22Rv1 (cell line): ENCODE measurements at regions not wholly inside any gene's neighbourhood (a gene's known extent, or its start where the extent isn't known, plus 50 kb on each side); places are given as distances from the start of the nearest gene placed in this dataset.

Source experiments
- H3K27ac ChIP-seq: fragments of 450-650 bp; 2 replicates; pipeline ENCODE4 v1.5.1; 2017
- CTCF ChIP-seq: fragments of 450-650 bp; IDR thresholded peaks from 2 replicates; pipeline ENCODE4 v1.5.1; 2017; ENCODE audit warnings: mild to moderate bottlenecking
- ZFX ChIP-seq: fragments of 450-650 bp; IDR thresholded peaks from 2 replicates; pipeline ENCODE4 v1.6.1; 2017; ENCODE audit warnings: antibody characterized with exemption, borderline replicate concordance

- TF ChIP-seq ZFX (no peak), CTCF (no peak)
- H3K27ac ChIP-seq: no peak overlapping the region
These were observed 178.7 kb downstream of the CEMIP2 start for GRCh38 chr9:71589612-71590011.

GRCh38 chr9:71587576-71588362 lies 180.5 kb downstream of the CEMIP2 start:
- H3K27ac ChIP-seq: no peak overlapping the region
- TF ChIP-seq CTCF (no peak), ZFX (no peak)

GRCh38 chr9:71583792-71584191 lies 184.5 kb downstream of the CEMIP2 start:
- H3K27ac ChIP-seq: no peak overlapping the region
- TF ChIP-seq CTCF (no peak), ZFX (no peak)

- TF ChIP-seq CTCF: no peak
- TF ChIP-seq ZFX: no peak
- no peak overlapping the region for H3K27ac ChIP-seq
These were observed 186.0 kb downstream of the CEMIP2 start for GRCh38 chr9:71582347-71582746.

- TF ChIP-seq ZFX (no peak), CTCF (no peak)
- no peak overlapping the region for H3K27ac ChIP-seq
These were observed 187.2 kb downstream of the CEMIP2 start for GRCh38 chr9:71581101-71581500.

DNA sequence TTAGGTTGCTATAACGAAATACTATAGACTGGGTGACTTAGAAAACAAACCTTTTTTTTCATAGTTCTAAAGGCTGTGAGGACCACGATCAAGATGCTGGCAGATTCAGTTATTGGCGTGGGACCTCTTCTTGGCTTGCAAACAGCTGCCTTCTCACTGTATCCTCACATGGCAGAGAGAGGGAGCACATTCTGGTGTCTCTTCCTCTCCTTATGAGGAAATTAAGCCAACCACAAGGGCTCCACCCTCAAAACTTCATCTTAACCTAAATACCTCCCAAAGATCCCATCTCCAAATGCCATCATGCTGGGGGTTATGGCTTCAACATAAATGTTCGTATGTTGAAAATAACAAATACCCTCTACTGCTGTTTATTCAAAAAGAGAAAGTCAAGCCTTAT lies 197.1 kb downstream of the CEMIP2 start:
- TF ChIP-seq ZFX: no peak
- TF ChIP-seq CTCF: no peak

DNA sequence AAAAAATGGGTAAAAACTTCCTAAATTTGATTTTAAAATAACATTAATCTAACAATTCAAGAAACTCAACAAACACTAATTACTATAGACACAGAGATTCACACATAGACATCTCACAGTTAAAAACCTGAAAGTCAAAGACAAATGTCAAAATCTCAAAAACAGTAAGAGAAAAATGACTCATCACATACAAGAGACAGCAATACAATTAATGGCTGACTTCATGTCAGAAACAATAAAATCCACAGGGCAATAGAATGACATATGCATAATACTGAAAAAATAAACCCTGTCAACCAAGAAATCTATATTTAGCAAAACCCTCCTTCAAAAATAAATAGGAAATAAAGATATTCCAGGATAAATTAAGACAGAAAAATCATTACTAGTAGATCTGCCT lies 200.4 kb downstream of the CEMIP2 start:
- TF ChIP-seq ZFX (no peak), CTCF (no peak)

More for the DNA sequence above, 197.1 kb downstream of the CEMIP2 start:
- H3K27ac ChIP-seq: no peak overlapping the region

More for the DNA sequence above, 200.4 kb downstream of the CEMIP2 start:
- H3K27ac ChIP-seq: no peak overlapping the region
